HepG2 (cell line): ENCODE measurements at regions not wholly inside any gene's neighbourhood (a gene's known extent, or its start where the extent isn't known, plus 50 kb on each side); places are given as distances from the start of the nearest gene placed in this dataset.

Experiments used
- CTCF ChIP-seq: sonication (generic); formaldehyde crosslinking; IDR thresholded peaks from 2 replicates; pipeline ENCODE4 v1.5.0; 2020; ENCODE audit warnings: mild to moderate bottlenecking, missing genetic modification reagents, moderate library complexity
- PBX2 ChIP-seq: IDR thresholded peaks from 2 replicates; pipeline ENCODE4 v1.6.1; 2016; ENCODE audit warnings: control low read depth

- TF ChIP-seq CTCF (CRISPR knock-in tag) (no peak), PBX2 (no peak)
These were observed 91.7 kb upstream of the HDDC2 start for GRCh38 chr6:125393449-125393858.
